Thymus (tissue), 11 donors: ENCODE measurements at regions not wholly inside any gene's neighbourhood (a gene's known extent, or its start where the extent isn't known, plus 50 kb on each side); places are given as distances from the start of the nearest gene placed in this dataset.

Experiments
- DNase-seq, 9 donors: peaks; one replicate each; pipeline ENCODE4 v3.0.0-alpha.2; 2013; ENCODE audit warnings: low spot score in 9 of 9, low read depth in 6 of 9, missing footprints in 1 of 9
- H3K27ac ChIP-seq, 2 donors: one replicate each; pipeline ENCODE4 v1.5.1; 2013; ENCODE audit warnings: control low read depth in 1 of 2, low read depth in 1 of 2, low read length in 1 of 2, mild to moderate bottlenecking in 1 of 2, moderate library complexity in 1 of 2
- H3K27me3 ChIP-seq, 2 donors: one replicate each; pipeline ENCODE4 v1.5.1; 2013; ENCODE audit warnings: low read length in 1 of 2; ENCODE audit not compliant: control insufficient read depth in 2 of 2, insufficient read depth in 1 of 2
- H3K36me3 ChIP-seq, 2 donors: one replicate each; pipeline ENCODE4 v1.5.1; 2013; ENCODE audit warnings: low read length in 1 of 2, mild to moderate bottlenecking in 1 of 2, moderate library complexity in 1 of 2; ENCODE audit not compliant: control insufficient read depth in 2 of 2, insufficient read depth in 2 of 2
- H3K4me1 ChIP-seq, 2 donors: one replicate each; pipeline ENCODE4 v1.5.1; 2013; ENCODE audit warnings: low read length in 2 of 2; ENCODE audit not compliant: control insufficient read depth in 2 of 2, insufficient read depth in 2 of 2
- H3K4me3 ChIP-seq, 2 donors: one replicate each; pipeline ENCODE4 v1.5.1; 2013; ENCODE audit warnings: low read length in 2 of 2, control low read depth in 1 of 2, mild to moderate bottlenecking in 1 of 2
- H3K9me3 ChIP-seq, 2 donors: one replicate each; pipeline ENCODE4 v1.5.1; 2013; ENCODE audit warnings: low read length in 1 of 2, mild to moderate bottlenecking in 1 of 2; ENCODE audit not compliant: control insufficient read depth in 2 of 2, insufficient read depth in 1 of 2
- WGBS: extraction: QIAGEN DNeasy Blood & Tissue Kit; methylation state at CpG from one replicate; pipeline ENCODE4 v1.1.7; 2013; 5-methylcytosine and 5-hydroxymethylcytosine counted together
- donor health status: healthy.

- DNase-seq: no peak
- H3K36me3 ChIP-seq: no peaks in the 10 kb centered on the region
- no peak overlapping the region for H3K27ac ChIP-seq
- no peak overlapping the region for H3K4me3 ChIP-seq
- H3K4me1 ChIP-seq: no peaks in the 10 kb centered on the region
- no peaks in the 10 kb centered on the region for H3K27me3 ChIP-seq
- no peaks in the 10 kb centered on the region for H3K9me3 ChIP-seq
These were observed 214.5 kb upstream of the ATP2B1 start for GRCh38 chr12:89923091-89923490.

- Histone ChIP-seq H3K27ac (no peak overlapping the region), H3K4me3 (no peak overlapping the region), H3K4me1 (no peaks in the 10 kb centered on the region), H3K27me3 (no peaks in the 10 kb centered on the region), H3K9me3 (no peaks in the 10 kb centered on the region), H3K36me3 (no peaks in the 10 kb centered on the region)
- WGBS: 98% methylated on average over 6 of the region's 6 CpGs
- no peak for DNase-seq
These were observed 212.2 kb upstream of the ATP2B1 start for GRCh38 chr12:89920866-89921265.

GRCh38 chr12:89919241-89919906 lies 210.7 kb upstream of the ATP2B1 start:
- Histone ChIP-seq H3K36me3 (no peaks in the 10 kb centered on the region), H3K9me3 (no peaks in the 10 kb centered on the region), H3K27ac (no peak overlapping the region), H3K4me3 (no peak overlapping the region), H3K4me1 (no peaks in the 10 kb centered on the region), H3K27me3 (no peaks in the 10 kb centered on the region)
- 98% methylated on average over 26 of the region's 26 CpGs for WGBS
- DNase-seq: no peak

GRCh38 chr12:89918172-89918846 lies 209.7 kb upstream of the ATP2B1 start:
- Histone ChIP-seq H3K27me3 (no peaks in the 10 kb centered on the region), H3K36me3 (no peaks in the 10 kb centered on the region), H3K4me1 (no peaks in the 10 kb centered on the region), H3K4me3 (no peak overlapping the region), H3K27ac (no peak overlapping the region), H3K9me3 (no peaks in the 10 kb centered on the region)
- no peak for DNase-seq
- 83% methylated on average over 5 of the region's 5 CpGs for WGBS

GRCh38 chr12:89909753-89910152 lies 201.1 kb upstream of the ATP2B1 start:
- no peaks in the 10 kb centered on the region for H3K27me3 ChIP-seq
- no peak overlapping the region for H3K4me3 ChIP-seq
- H3K4me1 ChIP-seq: no peaks in the 10 kb centered on the region
- no peak overlapping the region for H3K27ac ChIP-seq
- WGBS: 98% methylated on average over 5 of the region's 5 CpGs
- no peaks in the 10 kb centered on the region for H3K36me3 ChIP-seq
- no peak for DNase-seq
- no peaks in the 10 kb centered on the region for H3K9me3 ChIP-seq

- Histone ChIP-seq H3K27me3 (no peaks in the 10 kb centered on the region), H3K36me3 (no peaks in the 10 kb centered on the region), H3K4me1 (no peaks in the 10 kb centered on the region), H3K9me3 (no peaks in the 10 kb centered on the region), H3K4me3 (no peak overlapping the region), H3K27ac (no peak overlapping the region)
- no peak for DNase-seq
- 98% methylated on average over 2 of the region's 2 CpGs for WGBS
These were observed 199.0 kb upstream of the ATP2B1 start for GRCh38 chr12:89907659-89908058.

GRCh38 chr12:89906824-89907223 lies 198.2 kb upstream of the ATP2B1 start:
- Histone ChIP-seq H3K4me1 (no peaks in the 10 kb centered on the region), H3K36me3 (no peaks in the 10 kb centered on the region), H3K27me3 (no peaks in the 10 kb centered on the region), H3K9me3 (no peaks in the 10 kb centered on the region), H3K27ac (no peak overlapping the region), H3K4me3 (no peak overlapping the region)
- WGBS: 97% methylated on average over 4 of the region's 4 CpGs
- no peak for DNase-seq

GRCh38 chr12:89906178-89906577 lies 197.5 kb upstream of the ATP2B1 start:
- Histone ChIP-seq H3K9me3 (no peaks in the 10 kb centered on the region), H3K4me3 (no peak overlapping the region), H3K27ac (no peak overlapping the region), H3K27me3 (no peaks in the 10 kb centered on the region), H3K36me3 (no peaks in the 10 kb centered on the region), H3K4me1 (no peaks in the 10 kb centered on the region)
- no peak for DNase-seq

GRCh38 chr12:89901906-89902642 lies 193.4 kb upstream of the ATP2B1 start:
- 54% methylated on average over 1 of the region's 1 CpG for WGBS

More at GRCh38 chr12:89901906-89902642, 193.4 kb upstream of the ATP2B1 start:
- DNase-seq: no peak
- no peaks in the 10 kb centered on the region for H3K36me3 ChIP-seq
- H3K4me3 ChIP-seq: no peak overlapping the region
- H3K27ac ChIP-seq: no peak overlapping the region
- H3K27me3 ChIP-seq: no peaks in the 10 kb centered on the region
- no peaks in the 10 kb centered on the region for H3K4me1 ChIP-seq
- no peaks in the 10 kb centered on the region for H3K9me3 ChIP-seq
